ENCODE measurements at regions not wholly inside any gene's neighbourhood (a gene's known extent, or its start where the extent isn't known, plus 50 kb on each side); places are given as distances from the start of the nearest gene placed in this dataset.

DNA sequence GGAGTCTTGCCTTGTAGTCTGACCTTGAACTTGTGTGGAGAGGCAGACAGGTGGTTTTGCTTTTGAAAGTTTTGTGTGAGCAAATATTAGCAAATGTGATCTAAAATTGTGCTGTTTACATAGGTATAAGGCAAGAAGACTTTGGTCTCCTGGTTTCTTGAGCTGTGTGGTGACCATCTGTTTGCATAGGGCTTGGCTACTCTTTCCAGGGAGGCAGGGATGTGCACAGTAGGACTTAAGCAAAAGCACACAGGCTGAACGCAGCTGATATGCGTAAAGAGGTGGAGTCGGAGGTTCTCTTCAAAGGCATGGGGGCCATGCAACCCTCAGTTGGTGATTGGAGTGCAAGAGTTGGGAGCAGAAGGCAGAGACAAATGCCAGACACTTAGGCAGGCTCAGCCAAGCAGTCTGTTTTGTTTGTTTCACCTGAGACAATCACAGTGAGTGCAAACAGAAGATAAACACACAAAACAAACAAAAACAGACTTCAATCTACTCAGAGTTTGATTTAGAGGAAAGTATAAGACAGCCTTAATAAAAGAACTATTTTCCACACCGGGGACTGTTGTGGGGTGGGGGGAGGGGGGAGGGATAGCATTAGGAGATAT lies 744.2 kb downstream of the MTRR start:
- ATAC-seq (no peak), DNase-seq (no peak)
- Histone ChIP-seq H3K27ac (no peak overlapping the region), H3K4me3 (no peak overlapping the region), H3K4me1 (no peaks in the 10 kb centered on the region), H3K9me3 (no peaks in the 10 kb centered on the region), H3K27me3 (no peaks in the 10 kb centered on the region), H3K36me3 (no peaks in the 10 kb centered on the region)
- WGBS, 4 donors = 53 to 73% (median 69%) methylated on average over 4 of the region's 4 CpGs
- intact Hi-C loops (cut with DNase I) = no loop called here
- no peak for TF ChIP-seq POLR2A (IDR thresholded peaks at IDR 0.05)
- TF ChIP-seq, protein P1, sequence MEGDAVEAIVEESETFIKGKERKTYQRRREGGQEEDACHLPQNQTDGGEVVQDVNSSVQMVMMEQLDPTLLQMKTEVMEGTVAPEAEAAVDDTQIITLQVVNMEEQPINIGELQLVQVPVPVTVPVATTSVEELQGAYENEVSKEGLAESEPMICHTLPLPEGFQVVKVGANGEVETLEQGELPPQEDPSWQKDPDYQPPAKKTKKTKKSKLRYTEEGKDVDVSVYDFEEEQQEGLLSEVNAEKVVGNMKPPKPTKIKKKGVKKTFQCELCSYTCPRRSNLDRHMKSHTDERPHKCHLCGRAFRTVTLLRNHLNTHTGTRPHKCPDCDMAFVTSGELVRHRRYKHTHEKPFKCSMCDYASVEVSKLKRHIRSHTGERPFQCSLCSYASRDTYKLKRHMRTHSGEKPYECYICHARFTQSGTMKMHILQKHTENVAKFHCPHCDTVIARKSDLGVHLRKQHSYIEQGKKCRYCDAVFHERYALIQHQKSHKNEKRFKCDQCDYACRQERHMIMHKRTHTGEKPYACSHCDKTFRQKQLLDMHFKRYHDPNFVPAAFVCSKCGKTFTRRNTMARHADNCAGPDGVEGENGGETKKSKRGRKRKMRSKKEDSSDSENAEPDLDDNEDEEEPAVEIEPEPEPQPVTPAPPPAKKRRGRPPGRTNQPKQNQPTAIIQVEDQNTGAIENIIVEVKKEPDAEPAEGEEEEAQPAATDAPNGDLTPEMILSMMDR (IDR thresholded peaks at IDR 0.05) = no peak

- no peak overlapping the region for H3K27ac ChIP-seq
- no peak for DNase-seq
- H3K36me3 ChIP-seq = no peaks in the 10 kb centered on the region
- no peaks in the 10 kb centered on the region for H3K4me1 ChIP-seq
- H3K9me3 ChIP-seq = no peaks in the 10 kb centered on the region
- no peaks in the 10 kb centered on the region for H3K27me3 ChIP-seq
- no peak overlapping the region for H3K4me3 ChIP-seq
- intact Hi-C loops (cut with DNase I) = no loop called here
- WGBS, 4 donors = 80 to 92% (median 88%) methylated on average over 7 of the region's 7 CpGs
- ATAC-seq = no peak
- TF ChIP-seq, protein P1 (IDR thresholded peaks at IDR 0.05) = no peak
- no peak for TF ChIP-seq POLR2A (IDR thresholded peaks at IDR 0.05)
These were observed 746.4 kb downstream of the MTRR start for GRCh38 chr5:8615142-8615858.

DNA sequence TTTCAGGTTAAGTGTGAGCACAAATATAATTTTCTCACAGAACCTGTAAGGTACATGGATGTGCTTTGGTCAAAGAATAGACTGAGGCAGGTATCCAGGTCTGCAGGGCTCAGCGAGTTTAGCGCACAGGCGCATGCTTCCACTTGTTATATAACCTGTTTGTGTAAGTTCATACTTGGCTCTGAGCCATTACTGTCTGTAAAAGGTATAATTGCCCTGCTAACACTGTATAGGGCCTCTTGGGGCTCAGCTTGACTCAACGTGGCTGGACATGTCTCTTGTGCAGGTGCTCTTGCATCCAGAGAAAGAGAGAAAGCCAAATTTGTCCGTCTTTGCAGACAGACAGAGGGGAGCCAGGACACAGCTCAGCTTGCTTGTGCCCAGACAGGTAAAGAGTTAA lies 759.6 kb downstream of the MTRR start:
- intact Hi-C loops (cut with DNase I) = no loop called here
- peaks cover 0 to 4% (median 0%) of the 10 kb centered on the region in 12 donors for H3K9me3 ChIP-seq
- no peaks in the 10 kb centered on the region for H3K36me3 ChIP-seq
- TF ChIP-seq, protein P1 (IDR thresholded peaks at IDR 0.05) = no peak
- TF ChIP-seq POLR2A (IDR thresholded peaks at IDR 0.05) = no peak
- no peak for ATAC-seq
- WGBS, 4 donors = 75 to 79% (median 77%) methylated on average over 5 of the region's 5 CpGs
- no peak overlapping the region for H3K27ac ChIP-seq
- no peak overlapping the region for H3K4me3 ChIP-seq
- no peaks in the 10 kb centered on the region for H3K27me3 ChIP-seq
- H3K4me1 ChIP-seq = no peaks in the 10 kb centered on the region
- DNase-seq = no peak

GRCh38 chr5:8633259-8633658 lies 764.3 kb downstream of the MTRR start:
- ATAC-seq (no peak), DNase-seq (no peak)
- Histone ChIP-seq H3K9me3 (peaks cover 0 to 6% (median 0%) of the 10 kb centered on the region in 12 donors), H3K27ac (no peak overlapping the region), H3K27me3 (no peaks in the 10 kb centered on the region), H3K4me1 (no peaks in the 10 kb centered on the region), H3K36me3 (no peaks in the 10 kb centered on the region), H3K4me3 (no peak overlapping the region)
- intact Hi-C loops (cut with DNase I) = no loop called here
- TF ChIP-seq POLR2A (IDR thresholded peaks at IDR 0.05) = no peak
- TF ChIP-seq, protein P1 (IDR thresholded peaks at IDR 0.05) = no peak
- 60 to 88% (median 79%) methylated on average over 2 of the region's 2 CpGs for WGBS, 4 donors

Measured in heart left ventricle (tissue), 16 donors.